Ovary (tissue), 3 donors: ENCODE measurements at regions not wholly inside any gene's neighbourhood (a gene's known extent, or its start where the extent isn't known, plus 50 kb on each side); places are given as distances from the start of the nearest gene placed in this dataset.

Experiments used
- EP300 ChIP-seq: sonication (generic); formaldehyde crosslinking; IDR thresholded peaks from one replicate; pipeline ENCODE4 v1.6.1; 2017; ENCODE audit warnings: antibody characterized with exemption
- POLR2A ChIP-seq: fragments of 450-650 bp; IDR thresholded peaks from one replicate; pipeline ENCODE4 v1.6.1; 2017; ENCODE audit warnings: antibody characterized with exemption, mild to moderate bottlenecking, moderate library complexity
- TF ChIP-seq, protein P1 (sequence below), 3 donors: fragments of 450-650 bp in 2 of 3; fragments of 200-600 bp in 1 of 3; IDR thresholded peaks; one replicate each; pipeline versions ENCODE4 v1.5.1 to v1.8.0; 2016 to 2022; ENCODE audit warnings: antibody characterized with exemption in 3 of 3, mild to moderate bottlenecking in 1 of 3
- donor health status: DM: no; HTN: no; CAD: no.

DNA sequence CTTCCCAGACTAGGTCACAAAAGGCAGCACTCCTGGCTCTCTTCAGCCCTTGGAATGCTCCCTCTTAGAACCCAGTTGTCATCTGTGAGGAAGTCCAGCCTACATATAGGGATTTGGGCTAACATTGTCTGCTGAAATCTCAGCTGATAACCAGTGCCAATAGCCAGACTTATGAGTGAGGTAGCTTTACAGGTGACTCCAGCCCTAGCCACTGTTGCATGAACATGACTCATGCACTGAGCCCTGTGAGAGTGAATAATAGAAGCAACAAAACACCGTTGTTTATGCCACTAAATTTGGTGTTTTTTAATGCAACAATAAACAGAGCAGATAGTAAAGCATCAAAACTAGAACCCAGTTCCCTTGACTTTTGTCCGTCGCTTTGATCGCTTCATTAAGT is 433.2 kb downstream of the STIM2 start:
- TF ChIP-seq POLR2A = no peak
- TF ChIP-seq, protein P1, sequence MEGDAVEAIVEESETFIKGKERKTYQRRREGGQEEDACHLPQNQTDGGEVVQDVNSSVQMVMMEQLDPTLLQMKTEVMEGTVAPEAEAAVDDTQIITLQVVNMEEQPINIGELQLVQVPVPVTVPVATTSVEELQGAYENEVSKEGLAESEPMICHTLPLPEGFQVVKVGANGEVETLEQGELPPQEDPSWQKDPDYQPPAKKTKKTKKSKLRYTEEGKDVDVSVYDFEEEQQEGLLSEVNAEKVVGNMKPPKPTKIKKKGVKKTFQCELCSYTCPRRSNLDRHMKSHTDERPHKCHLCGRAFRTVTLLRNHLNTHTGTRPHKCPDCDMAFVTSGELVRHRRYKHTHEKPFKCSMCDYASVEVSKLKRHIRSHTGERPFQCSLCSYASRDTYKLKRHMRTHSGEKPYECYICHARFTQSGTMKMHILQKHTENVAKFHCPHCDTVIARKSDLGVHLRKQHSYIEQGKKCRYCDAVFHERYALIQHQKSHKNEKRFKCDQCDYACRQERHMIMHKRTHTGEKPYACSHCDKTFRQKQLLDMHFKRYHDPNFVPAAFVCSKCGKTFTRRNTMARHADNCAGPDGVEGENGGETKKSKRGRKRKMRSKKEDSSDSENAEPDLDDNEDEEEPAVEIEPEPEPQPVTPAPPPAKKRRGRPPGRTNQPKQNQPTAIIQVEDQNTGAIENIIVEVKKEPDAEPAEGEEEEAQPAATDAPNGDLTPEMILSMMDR (IDR thresholded peaks at IDR 0.05) = no peak
- no peak for TF ChIP-seq EP300
